NCI-H345 treated with DMSO at 0.1 percent for 48 hours (cell line): ENCODE measurements at regions not wholly inside any gene's neighbourhood (a gene's known extent, or its start where the extent isn't known, plus 50 kb on each side); places are given as distances from the start of the nearest gene placed in this dataset.

Experiments used
- DNase-seq: peaks from one replicate; lab custom pipeline; 2025; ENCODE audit not compliant: unreplicated experiment; lab: John Stamatoyannopoulos, UW

GRCh38 chr14:58812050-58812910, 174.5 kb downstream of the DACT1 start:
- DNase-seq, result no peak

GRCh38 chr14:58813745-58814144, 176.0 kb downstream of the DACT1 start:
- DNase-seq, result no peak

- DNase-seq, result no peak
These were observed 176.7 kb downstream of the DACT1 start for GRCh38 chr14:58814466-58814865.

DNA sequence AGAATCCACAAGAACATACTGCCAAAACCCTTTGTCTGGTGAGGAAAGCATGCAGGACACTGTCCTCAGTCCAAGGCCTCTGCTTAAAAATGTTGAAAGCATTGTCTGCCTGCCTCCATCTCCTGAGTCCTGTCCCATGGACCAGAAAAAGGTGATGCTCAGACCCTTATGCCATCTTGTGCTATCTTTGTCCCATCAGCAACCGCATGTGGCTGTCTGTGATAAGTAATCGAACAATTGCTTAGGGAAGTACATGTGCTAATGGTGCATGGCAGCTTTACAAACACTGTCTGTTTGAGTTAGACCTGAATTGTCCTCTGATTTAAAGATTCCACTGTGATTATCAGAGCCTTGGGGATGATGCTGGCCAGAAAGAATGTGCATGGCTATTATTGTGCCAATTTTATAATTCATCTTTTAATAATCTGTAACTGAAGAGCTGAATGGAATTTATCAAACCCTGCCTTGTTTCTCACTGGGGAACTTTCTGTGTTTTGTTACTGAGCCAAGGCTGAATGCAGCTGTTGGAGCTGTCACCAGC, 177.5 kb downstream of the DACT1 start:
- DNase-seq, result peak; percentile 45

- no peak for DNase-seq
These were observed 178.0 kb downstream of the DACT1 start for GRCh38 chr14:58815794-58816193.

GRCh38 chr14:58816416-58817115, 178.8 kb downstream of the DACT1 start:
- no peak for DNase-seq

DNA sequence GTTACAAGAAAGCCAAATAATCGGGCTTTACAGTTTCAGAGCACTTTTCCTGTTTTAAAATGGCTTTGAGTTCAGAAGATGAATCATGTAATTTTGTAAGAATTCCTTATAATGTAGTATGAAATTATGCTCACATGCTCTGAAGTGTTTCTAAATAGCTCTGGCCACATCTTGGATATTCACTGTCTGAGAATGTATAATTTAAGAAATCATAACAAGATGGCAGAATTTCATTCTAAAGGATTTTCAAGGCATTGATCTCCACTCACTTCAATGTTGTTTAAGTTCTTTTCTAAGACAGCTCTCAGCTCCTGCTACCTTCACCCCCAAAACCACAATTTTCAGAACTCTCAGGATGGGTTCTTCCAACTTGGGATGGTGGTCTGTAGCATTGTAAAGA, 180.1 kb downstream of the DACT1 start:
- DNase-seq, result no peak

GRCh38 chr14:58820032-58820431, 182.3 kb downstream of the DACT1 start:
- no peak for DNase-seq

- DNase-seq, result no peak
These were observed 183.7 kb downstream of the DACT1 start for GRCh38 chr14:58821421-58821820.

GRCh38 chr14:58822856-58823255, 185.1 kb downstream of the DACT1 start:
- DNase-seq, result no peak

GRCh38 chr14:58823312-58823711, 185.6 kb downstream of the DACT1 start:
- no peak for DNase-seq

GRCh38 chr14:58824106-58824505, 186.3 kb downstream of the DACT1 start:
- DNase-seq, result no peak

GRCh38 chr14:58824796-58825195, 187.0 kb downstream of the DACT1 start:
- DNase-seq, result no peak

DNA sequence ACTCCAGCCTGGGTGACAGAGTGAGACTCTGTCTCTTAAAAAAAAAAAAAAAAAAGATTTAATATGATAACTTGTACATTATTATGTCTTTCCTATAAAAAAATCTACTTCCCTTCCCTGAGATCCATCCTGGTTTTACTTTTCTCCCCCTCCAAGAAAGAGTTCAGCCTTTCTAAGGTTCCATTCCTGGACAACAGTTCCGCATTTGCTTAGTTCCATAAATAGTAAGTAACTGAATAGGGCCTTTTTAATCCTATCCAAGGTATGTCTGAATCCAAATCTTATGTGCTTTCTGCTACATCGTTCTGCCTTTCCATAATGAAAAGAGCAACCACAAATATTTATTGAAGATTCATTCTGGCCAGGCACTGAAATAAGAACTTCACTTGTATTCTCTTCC, 187.8 kb downstream of the DACT1 start:
- DNase-seq, result no peak

DNA sequence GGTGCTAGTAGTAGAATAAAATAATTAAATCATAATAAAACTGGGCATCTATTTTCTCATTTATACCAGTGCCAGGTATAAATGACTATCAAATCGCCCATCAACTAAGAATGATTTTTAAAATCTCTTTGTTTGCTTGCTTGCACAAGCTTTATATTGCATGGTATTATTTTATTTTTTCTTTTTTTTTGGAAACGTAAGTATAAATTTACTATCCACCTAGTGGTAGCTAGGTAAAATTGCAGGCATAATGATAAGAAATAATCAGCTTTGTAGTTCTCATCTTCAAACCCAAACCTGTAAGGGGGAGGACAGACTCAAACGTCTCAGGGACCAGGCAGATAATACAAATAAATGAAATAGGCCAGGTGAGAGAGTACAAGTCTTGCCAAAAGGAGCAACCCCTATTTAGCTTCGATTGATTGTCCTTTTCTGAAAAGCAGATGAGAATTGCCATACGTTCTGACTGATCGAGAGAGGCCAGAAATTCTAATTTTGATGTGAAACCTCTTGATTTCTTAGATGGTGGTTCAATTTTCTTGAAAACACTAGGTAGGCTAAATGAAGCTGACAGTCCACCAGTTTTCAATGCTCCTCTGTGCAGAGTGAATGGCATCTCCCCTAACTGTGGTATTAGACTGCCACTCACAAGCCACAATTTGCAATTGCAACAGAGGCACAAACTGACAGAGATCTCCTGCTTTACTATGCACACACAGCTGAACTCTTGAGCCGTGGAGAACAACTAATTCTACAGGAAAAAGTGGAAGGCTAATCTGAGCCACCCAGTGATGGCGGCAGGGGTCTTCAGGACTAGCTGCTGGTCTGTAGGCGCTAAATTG, 189.3 kb downstream of the DACT1 start:
- no peak for DNase-seq

DNA sequence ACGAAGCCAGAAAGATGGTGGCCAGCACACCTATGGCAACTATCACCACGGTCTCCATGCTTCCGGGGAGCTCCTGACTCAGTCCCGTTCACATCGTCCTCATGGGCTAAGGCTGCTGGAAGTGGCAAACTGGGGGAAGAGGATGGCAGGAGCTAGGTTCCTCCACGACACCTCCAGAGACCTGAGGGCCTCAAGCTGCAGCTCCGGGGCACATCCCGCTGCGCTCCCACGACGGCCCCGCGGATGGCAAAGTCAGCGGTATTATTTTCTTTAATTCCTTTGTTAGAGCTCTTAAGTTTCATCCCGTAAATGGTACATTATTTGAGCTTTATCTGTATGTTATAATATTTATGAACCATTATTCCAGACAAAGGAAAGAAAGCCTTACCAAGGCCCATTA, 190.5 kb downstream of the DACT1 start:
- DNase-seq, result no peak

- DNase-seq, result peak; percentile 21
These were observed 191.8 kb downstream of the DACT1 start for GRCh38 chr14:58829594-58829993.

- no peak for DNase-seq
These were observed 192.4 kb downstream of the DACT1 start for GRCh38 chr14:58830121-58830520.

DNA sequence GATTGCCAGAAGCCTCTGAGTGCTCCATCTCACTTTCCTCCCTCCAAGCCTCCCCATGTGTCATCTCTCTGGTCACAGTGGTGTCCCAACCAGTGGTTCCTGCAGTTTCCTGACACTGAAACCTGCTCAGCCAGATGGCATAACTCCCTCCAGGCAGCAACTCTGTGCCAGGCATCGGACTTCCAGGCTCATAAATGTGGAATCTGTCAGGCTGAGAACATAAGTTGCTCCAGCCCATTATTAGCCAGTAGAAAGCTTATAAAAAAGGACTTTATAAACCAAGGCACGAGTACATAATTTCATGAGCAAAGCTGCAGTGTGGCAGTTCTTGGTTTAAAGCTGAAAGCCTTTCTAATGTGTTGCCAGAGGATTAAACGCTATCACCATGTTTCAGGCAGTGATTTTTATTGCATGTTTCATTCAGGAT, 194.3 kb downstream of the DACT1 start:
- DNase-seq, result no peak

- no peak for DNase-seq
These were observed 196.0 kb downstream of the DACT1 start for GRCh38 chr14:58833634-58834378.
